ENCODE measurements at regions not wholly inside any gene's neighbourhood (a gene's known extent, or its start where the extent isn't known, plus 50 kb on each side); places are given as distances from the start of the nearest gene placed in this dataset.

- no peak for DNase-seq (ENCODE audit: low read depth in 2 of 2)
Measured at GRCh38 chr1:4571263-4571662, 83.1 kb upstream of the AJAP1 start.

- no peak for DNase-seq (ENCODE audit: low read depth in 2 of 2)
Measured at GRCh38 chr1:4573526-4573925, 80.9 kb upstream of the AJAP1 start.

GRCh38 chr1:4581807-4582206 lies 72.6 kb upstream of the AJAP1 start:
- no peak for DNase-seq (ENCODE audit: low read depth in 2 of 2)

GRCh38 chr1:4584449-4584848 lies 70.0 kb upstream of the AJAP1 start:
- no peak for DNase-seq (ENCODE audit: low read depth in 2 of 2)

- peak in 1 of 2 donors; percentile 41 for DNase-seq (ENCODE audit: low read depth in 2 of 2)
Measured at GRCh38 chr1:4585216-4585615, 69.2 kb upstream of the AJAP1 start.

GRCh38 chr1:4585705-4586104 lies 68.7 kb upstream of the AJAP1 start:
- no peak for DNase-seq (ENCODE audit: low read depth in 2 of 2)

GRCh38 chr1:4586611-4587160 lies 67.7 kb upstream of the AJAP1 start:
- no peak for DNase-seq (ENCODE audit: low read depth in 2 of 2)

GRCh38 chr1:4587721-4588120 lies 66.7 kb upstream of the AJAP1 start:
- DNase-seq (ENCODE audit: low read depth in 2 of 2), result no peak

GRCh38 chr1:4590756-4591155 lies 63.7 kb upstream of the AJAP1 start:
- DNase-seq (ENCODE audit: low read depth in 2 of 2), result no peak

- no peak for DNase-seq (ENCODE audit: low read depth in 2 of 2)
Measured at GRCh38 chr1:4591926-4592325, 62.5 kb upstream of the AJAP1 start.

- DNase-seq (ENCODE audit: low read depth in 2 of 2), result no peak
Measured at GRCh38 chr1:4593106-4593505, 61.3 kb upstream of the AJAP1 start.

GRCh38 chr1:4594286-4594991 lies 60.0 kb upstream of the AJAP1 start:
- no peak for DNase-seq (ENCODE audit: low read depth in 2 of 2)

GRCh38 chr1:4595341-4596225 lies 58.8 kb upstream of the AJAP1 start:
- no peak for DNase-seq (ENCODE audit: low read depth in 2 of 2)

GRCh38 chr1:4596486-4596885 lies 57.9 kb upstream of the AJAP1 start:
- no peak for DNase-seq (ENCODE audit: low read depth in 2 of 2)

GRCh38 chr1:4597020-4597419 lies 57.4 kb upstream of the AJAP1 start:
- no peak for DNase-seq (ENCODE audit: low read depth in 2 of 2)

GRCh38 chr1:4598561-4598960 lies 55.8 kb upstream of the AJAP1 start:
- no peak for DNase-seq (ENCODE audit: low read depth in 2 of 2)

GRCh38 chr1:4599521-4599920 lies 54.9 kb upstream of the AJAP1 start:
- DNase-seq (ENCODE audit: low read depth in 2 of 2), result no peak

- no peak for DNase-seq (ENCODE audit: low read depth in 2 of 2)
Measured at GRCh38 chr1:4599951-4600481, 54.4 kb upstream of the AJAP1 start.

GRCh38 chr1:4600615-4601460 lies 53.6 kb upstream of the AJAP1 start:
- no peak for DNase-seq (ENCODE audit: low read depth in 2 of 2)

- DNase-seq (ENCODE audit: low read depth in 2 of 2), result no peak
Measured at GRCh38 chr1:4601941-4602340, 52.5 kb upstream of the AJAP1 start.

- DNase-seq (ENCODE audit: low read depth in 2 of 2), result no peak
Measured at GRCh38 chr1:4602462-4603294, 51.7 kb upstream of the AJAP1 start.
